WTC11 (cell line): ENCODE measurements at regions not wholly inside any gene's neighbourhood (a gene's known extent, or its start where the extent isn't known, plus 50 kb on each side); places are given as distances from the start of the nearest gene placed in this dataset.

ENCODE experiments used
- ATAC-seq: fragments of 200-7000 bp; cut with Tn5 transposase; 2 replicates; pipeline ENCODE4 v1.10.0; 2021; ENCODE audit warnings: mild to moderate bottlenecking, moderate library complexity
- CTCF ChIA-PET: fragments of 300-600 bp; sonication (Branson Sonifier 250); formaldehyde crosslinking; loops from one replicate; lab custom pipeline; 2021; ENCODE audit warnings: antibody characterized with exemption; lab: Charles Lee
- POLR2A ChIA-PET: fragments of 350-600 bp; sonication (Branson Sonifier 250); formaldehyde crosslinking; loops from one replicate; lab custom pipeline; 2021; ENCODE audit warnings: antibody characterized with exemption; lab: Charles Lee
- DNase-seq: peaks from one replicate; pipeline ENCODE4 v3.0.0; 2021; ENCODE audit warnings: low spot score
- H3K27ac Mint-ChIP-seq: 2 replicates; pipeline ENCODE4 v1.8.0; 2021; ENCODE audit warnings: mixed read lengths
- H3K27me3 Mint-ChIP-seq: 2 replicates; pipeline ENCODE4 v1.8.0; 2021; ENCODE audit warnings: low read depth, mild to moderate bottlenecking, moderate library complexity, mixed read lengths
- H3K36me3 Mint-ChIP-seq: 2 replicates; pipeline ENCODE4 v1.8.0; 2021; ENCODE audit warnings: mixed read lengths
- H3K4me1 Mint-ChIP-seq: 2 replicates; pipeline ENCODE4 v1.8.0; 2022; ENCODE audit warnings: mixed read lengths
- H3K4me3 Mint-ChIP-seq: 2 replicates; pipeline ENCODE4 v1.8.0; 2021; ENCODE audit warnings: mild to moderate bottlenecking, moderate library complexity, mixed read lengths
- H3K9me3 Mint-ChIP-seq: 2 replicates; pipeline ENCODE4 v1.8.0; 2021; ENCODE audit warnings: mixed read lengths
- AR ChIP-seq: fragments of 250-450 bp; sonication (Bioruptor Pico); IDR thresholded peaks from 2 replicates; pipeline ENCODE4 v1.9.0; 2021; ENCODE audit warnings: mild to moderate bottlenecking
- CREB1 ChIP-seq: sonication (generic); formaldehyde crosslinking; IDR thresholded peaks from 2 replicates; pipeline ENCODE4 v1.8.0; 2023; ENCODE audit warnings: mild to moderate bottlenecking, missing genetic modification reagents
- FOXJ3 ChIP-seq: sonication (generic); formaldehyde crosslinking; IDR thresholded peaks from 2 replicates; pipeline ENCODE4 v1.9.0; 2021; ENCODE audit warnings: missing genetic modification reagents, mild to moderate bottlenecking, borderline replicate concordance
- FOXK1 ChIP-seq: sonication (generic); formaldehyde crosslinking; IDR thresholded peaks from 2 replicates; pipeline ENCODE4 v1.8.0; 2022; ENCODE audit warnings: mild to moderate bottlenecking, moderate library complexity, missing genetic modification reagents
- MAX ChIP-seq: sonication (generic); formaldehyde crosslinking; IDR thresholded peaks from 2 replicates; pipeline ENCODE4 v1.8.0; 2022; ENCODE audit warnings: mild to moderate bottlenecking, missing genetic modification reagents
- NFE2L1 ChIP-seq: sonication (generic); formaldehyde crosslinking; IDR thresholded peaks from 2 replicates; pipeline ENCODE4 v1.8.1; 2023; ENCODE audit warnings: missing genetic modification reagents
- NR2C2 ChIP-seq: sonication (generic); formaldehyde crosslinking; IDR thresholded peaks from 2 replicates; pipeline ENCODE4 v1.8.0; 2022; ENCODE audit warnings: mild to moderate bottlenecking, missing genetic modification reagents
- OVOL2 ChIP-seq: fragments of 250-450 bp; sonication (Bioruptor Pico); IDR thresholded peaks from 2 replicates; pipeline ENCODE4 v1.9.0; 2021; ENCODE audit warnings: mild to moderate bottlenecking, borderline replicate concordance
- RELA ChIP-seq: sonication (generic); formaldehyde crosslinking; IDR thresholded peaks from 2 replicates; pipeline ENCODE4 v1.8.1; 2022; ENCODE audit warnings: missing genetic modification reagents, mild to moderate bottlenecking, borderline replicate concordance
- SMAD3 ChIP-seq: sonication (generic); formaldehyde crosslinking; IDR thresholded peaks from 2 replicates; pipeline ENCODE4 v1.8.0; 2022; ENCODE audit warnings: missing genetic modification reagents, mild to moderate bottlenecking, borderline replicate concordance
- TEAD1 ChIP-seq: sonication (generic); formaldehyde crosslinking; IDR thresholded peaks from 2 replicates; pipeline ENCODE4 v1.8.0; 2022; ENCODE audit warnings: mild to moderate bottlenecking, missing genetic modification reagents
- ZNF121 ChIP-seq: sonication (generic); formaldehyde crosslinking; IDR thresholded peaks from 2 replicates; pipeline ENCODE4 v1.8.0; 2023; ENCODE audit warnings: missing genetic modification reagents
- ZNF232 ChIP-seq: sonication (generic); formaldehyde crosslinking; IDR thresholded peaks from 2 replicates; pipeline ENCODE4 v1.8.0; 2022; ENCODE audit warnings: mild to moderate bottlenecking, missing genetic modification reagents
- ZNF281 ChIP-seq: sonication (generic); formaldehyde crosslinking; IDR thresholded peaks from 2 replicates; pipeline ENCODE4 v1.8.0; 2023; ENCODE audit warnings: mild to moderate bottlenecking, missing genetic modification reagents
- ZNF396 ChIP-seq: fragments of 250-450 bp; sonication (Bioruptor Pico); IDR thresholded peaks from 2 replicates; pipeline ENCODE4 v1.8.0; 2021; ENCODE audit warnings: mild to moderate bottlenecking, moderate library complexity, borderline replicate concordance
- ZNF423 ChIP-seq: fragments of 250-450 bp; sonication (Bioruptor Pico); IDR thresholded peaks from 2 replicates; pipeline ENCODE4 v2.1.2; 2022; ENCODE audit warnings: mild to moderate bottlenecking, moderate library complexity
- TF ChIP-seq, protein P1 (sequence below): fragments of 250-450 bp; sonication (Bioruptor Pico); IDR thresholded peaks from 2 replicates; pipeline ENCODE4 v1.8.0; 2021; ENCODE audit warnings: mild to moderate bottlenecking
- TF ChIP-seq, protein P2 (sequence below): sonication (generic); formaldehyde crosslinking; IDR thresholded peaks from 2 replicates; pipeline ENCODE4 v1.8.1; 2023; ENCODE audit warnings: mild to moderate bottlenecking, missing genetic modification reagents
- TF ChIP-seq, protein P3 (sequence below): sonication (generic); formaldehyde crosslinking; IDR thresholded peaks from 2 replicates; pipeline ENCODE4 v1.8.1; 2022; ENCODE audit warnings: mild to moderate bottlenecking, missing genetic modification reagents, moderate library complexity, borderline replicate concordance

DNA sequence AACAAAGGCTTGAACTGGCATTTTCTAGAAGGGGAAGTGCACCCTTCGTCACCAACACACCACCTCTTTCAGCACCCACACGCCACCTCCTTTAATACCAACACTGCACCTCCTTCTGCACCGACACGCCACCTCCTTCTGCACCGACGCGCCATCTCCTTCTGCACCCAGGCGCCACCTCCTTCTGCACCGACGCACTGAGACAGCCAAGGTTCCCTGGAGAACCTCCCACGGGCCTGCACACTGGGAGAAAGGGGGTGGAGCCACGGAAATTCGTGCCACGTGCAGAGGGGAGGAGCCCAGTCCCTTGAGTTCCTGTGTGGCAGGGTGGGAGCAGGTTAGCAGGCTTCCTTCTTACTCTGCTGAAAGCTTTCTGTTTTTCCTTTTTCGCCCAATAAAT lies 327.9 kb upstream of the C1orf174 start:
- Mint-ChIP-seq H3K36me3 (peaks cover 61% of the 10 kb centered on the region), H3K4me3 (no peak overlapping the region), H3K27me3 (peaks cover 5% of the 10 kb centered on the region), H3K27ac (no peak overlapping the region), H3K9me3 (peaks cover 62% of the 10 kb centered on the region), H3K4me1 (no peaks in the 10 kb centered on the region)
- DNase-seq: no peak
- TF ChIP-seq, protein P1, sequence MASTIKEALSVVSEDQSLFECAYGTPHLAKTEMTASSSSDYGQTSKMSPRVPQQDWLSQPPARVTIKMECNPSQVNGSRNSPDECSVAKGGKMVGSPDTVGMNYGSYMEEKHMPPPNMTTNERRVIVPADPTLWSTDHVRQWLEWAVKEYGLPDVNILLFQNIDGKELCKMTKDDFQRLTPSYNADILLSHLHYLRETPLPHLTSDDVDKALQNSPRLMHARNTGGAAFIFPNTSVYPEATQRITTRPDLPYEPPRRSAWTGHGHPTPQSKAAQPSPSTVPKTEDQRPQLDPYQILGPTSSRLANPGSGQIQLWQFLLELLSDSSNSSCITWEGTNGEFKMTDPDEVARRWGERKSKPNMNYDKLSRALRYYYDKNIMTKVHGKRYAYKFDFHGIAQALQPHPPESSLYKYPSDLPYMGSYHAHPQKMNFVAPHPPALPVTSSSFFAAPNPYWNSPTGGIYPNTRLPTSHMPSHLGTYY: no peak
- TF ChIP-seq RELA (CRISPR knock-in tag): no peak
- TF ChIP-seq AR (CRISPR knock-in tag): no peak
- no peak for TF ChIP-seq ZNF396 (CRISPR knock-in tag)
- no peak for TF ChIP-seq MAX (CRISPR knock-in tag)
- no peak for TF ChIP-seq ZNF281
- no peak for TF ChIP-seq ZNF232 (CRISPR knock-in tag)
- TF ChIP-seq FOXK1 (CRISPR knock-in tag): no peak
- TF ChIP-seq SMAD3 (CRISPR knock-in tag): no peak
- TF ChIP-seq NR2C2 (CRISPR knock-in tag): no peak
- TF ChIP-seq ZNF423 (CRISPR knock-in tag): no peak
- TF ChIP-seq, protein P2, sequence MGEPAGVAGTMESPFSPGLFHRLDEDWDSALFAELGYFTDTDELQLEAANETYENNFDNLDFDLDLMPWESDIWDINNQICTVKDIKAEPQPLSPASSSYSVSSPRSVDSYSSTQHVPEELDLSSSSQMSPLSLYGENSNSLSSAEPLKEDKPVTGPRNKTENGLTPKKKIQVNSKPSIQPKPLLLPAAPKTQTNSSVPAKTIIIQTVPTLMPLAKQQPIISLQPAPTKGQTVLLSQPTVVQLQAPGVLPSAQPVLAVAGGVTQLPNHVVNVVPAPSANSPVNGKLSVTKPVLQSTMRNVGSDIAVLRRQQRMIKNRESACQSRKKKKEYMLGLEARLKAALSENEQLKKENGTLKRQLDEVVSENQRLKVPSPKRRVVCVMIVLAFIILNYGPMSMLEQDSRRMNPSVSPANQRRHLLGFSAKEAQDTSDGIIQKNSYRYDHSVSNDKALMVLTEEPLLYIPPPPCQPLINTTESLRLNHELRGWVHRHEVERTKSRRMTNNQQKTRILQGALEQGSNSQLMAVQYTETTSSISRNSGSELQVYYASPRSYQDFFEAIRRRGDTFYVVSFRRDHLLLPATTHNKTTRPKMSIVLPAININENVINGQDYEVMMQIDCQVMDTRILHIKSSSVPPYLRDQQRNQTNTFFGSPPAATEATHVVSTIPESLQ (CRISPR knock-in tag): no peak
- TF ChIP-seq, protein P3, sequence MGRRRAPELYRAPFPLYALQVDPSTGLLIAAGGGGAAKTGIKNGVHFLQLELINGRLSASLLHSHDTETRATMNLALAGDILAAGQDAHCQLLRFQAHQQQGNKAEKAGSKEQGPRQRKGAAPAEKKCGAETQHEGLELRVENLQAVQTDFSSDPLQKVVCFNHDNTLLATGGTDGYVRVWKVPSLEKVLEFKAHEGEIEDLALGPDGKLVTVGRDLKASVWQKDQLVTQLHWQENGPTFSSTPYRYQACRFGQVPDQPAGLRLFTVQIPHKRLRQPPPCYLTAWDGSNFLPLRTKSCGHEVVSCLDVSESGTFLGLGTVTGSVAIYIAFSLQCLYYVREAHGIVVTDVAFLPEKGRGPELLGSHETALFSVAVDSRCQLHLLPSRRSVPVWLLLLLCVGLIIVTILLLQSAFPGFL (CRISPR knock-in tag): no peak
- TF ChIP-seq TEAD1 (CRISPR knock-in tag): no peak
- TF ChIP-seq CREB1 (CRISPR knock-in tag): no peak
- TF ChIP-seq NFE2L1: no peak
- TF ChIP-seq OVOL2 (CRISPR knock-in tag): no peak
- no peak for TF ChIP-seq ZNF121 (CRISPR knock-in tag)
- TF ChIP-seq FOXJ3 (CRISPR knock-in tag): no peak
- CTCF ChIA-PET: no interaction called here
- ATAC-seq: no peak
- POLR2A ChIA-PET: no interaction called here
